Fibroblast of upper back skin (primary cell): ENCODE measurements at regions not wholly inside any gene's neighbourhood (a gene's known extent, or its start where the extent isn't known, plus 50 kb on each side); places are given as distances from the start of the nearest gene placed in this dataset.
"Not testable (repeated sequence)": the region's sequence is repeated elsewhere in the genome, so short reads cannot be mapped to it uniquely, and the experiment has no call there.

ENCODE experiments used
- DNase-seq: peaks from one replicate; pipeline ENCODE4 v3.0.0-alpha.2; 2013

DNA sequence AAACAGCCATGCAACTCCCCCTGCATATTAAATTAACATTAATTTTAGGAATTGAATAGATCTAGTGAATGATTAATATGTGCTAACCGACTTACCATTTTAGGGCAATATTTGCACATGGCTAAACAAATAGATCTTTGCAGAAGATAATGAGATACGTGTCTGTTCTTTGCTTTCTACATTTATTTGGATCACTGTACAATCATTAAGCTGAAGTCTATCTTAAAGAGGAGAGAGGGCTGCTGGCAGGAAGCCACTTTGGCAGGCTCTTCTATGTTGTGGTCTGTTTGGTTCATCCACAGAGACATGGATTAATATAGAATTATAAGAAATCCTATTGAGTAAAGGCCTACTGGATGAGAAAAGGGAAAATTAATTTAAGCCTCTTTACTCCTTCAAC lies 318.5 kb downstream of the ANKRD30B start:
- DNase-seq = not testable (repeated sequence)

DNA sequence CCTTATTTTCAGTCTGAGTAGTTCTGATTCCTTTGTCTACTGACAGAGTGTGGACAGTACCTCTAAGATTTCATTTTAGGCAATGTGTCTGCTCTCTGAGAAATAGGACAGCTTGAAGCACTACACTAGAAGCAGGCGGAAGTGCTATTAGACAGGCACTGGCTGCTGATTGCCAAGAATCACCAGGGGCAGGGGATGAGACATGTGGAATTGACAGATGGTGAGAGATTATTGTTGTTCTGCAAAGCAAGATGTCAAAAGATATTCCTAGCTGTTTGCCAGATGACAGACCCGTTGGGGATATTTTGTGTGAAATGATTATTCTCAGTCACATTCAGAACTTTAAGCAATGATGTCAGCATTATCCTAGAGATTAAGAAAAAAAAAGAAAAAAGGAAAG lies 323.3 kb downstream of the ANKRD30B start:
- not testable (repeated sequence) for DNase-seq
